Vagina (tissue), 2 donors: ENCODE measurements at regions not wholly inside any gene's neighbourhood (a gene's known extent, or its start where the extent isn't known, plus 50 kb on each side); places are given as distances from the start of the nearest gene placed in this dataset.

Experiments
- DNase-seq, 2 donors: peaks; one replicate each; pipeline ENCODE4 v3.0.0-alpha.2; 2017; ENCODE audit errors: extremely low spot score in 2 of 2
- H3K27ac ChIP-seq: fragments of 200-600 bp; sonication (generic); one replicate; pipeline ENCODE4 v1.5.1; 2019
- H3K27me3 ChIP-seq: fragments of 200-600 bp; sonication (generic); one replicate; pipeline ENCODE4 v1.5.1; 2019
- H3K36me3 ChIP-seq, 2 donors: fragments of 200-600 bp; sonication (generic); one replicate each; pipeline ENCODE4 v1.5.1; 2017 to 2019
- H3K4me1 ChIP-seq: fragments of 200-600 bp; sonication (generic); one replicate; pipeline ENCODE4 v1.5.1; 2019
- H3K4me3 ChIP-seq, 2 donors: fragments of 200-600 bp; sonication (generic); 1 replicate in 1 of 2; 2 replicates in 1 of 2; pipeline ENCODE4 v1.5.1; 2016 to 2019
- H3K9me3 ChIP-seq: fragments of 200-600 bp; sonication (generic); one replicate; pipeline ENCODE4 v1.5.1; 2019
- CTCF ChIP-seq, 3 experiments: fragments of 450-650 bp in 2 of 3; fragments of 200-600 bp in 1 of 3; sonication (generic) in 1 of 3; IDR thresholded peaks; one replicate each; pipeline ENCODE4 v1.5.1; 2017 to 2019; ENCODE audit warnings: antibody characterized with exemption in 3 of 3, mild to moderate bottlenecking in 2 of 3, moderate library complexity in 2 of 3
- POLR2A ChIP-seq, 2 donors: fragments of 450-650 bp; IDR thresholded peaks; one replicate each; pipeline ENCODE4 v1.6.1; 2017; ENCODE audit warnings: antibody characterized with exemption in 2 of 2, mild to moderate bottlenecking in 2 of 2, moderate library complexity in 2 of 2
- POLR2AphosphoS5 ChIP-seq, 2 donors: sonication (generic); formaldehyde crosslinking; IDR thresholded peaks; one replicate each; pipeline ENCODE4 v1.9.0; 2017; ENCODE audit warnings: antibody characterized with exemption in 2 of 2, mild to moderate bottlenecking in 2 of 2, low read depth in 1 of 2; ENCODE audit not compliant: insufficient read depth in 1 of 2
- intact Hi-C: fragments of 100-400 bp; cut with DNase I; formaldehyde crosslinking; loops from one replicate; pipeline ENCODE4 v1.15.1; 2023

GRCh38 chr6:44059359-44060346, 67.6 kb downstream of the MRPL14 start:
- intact Hi-C loops = loop anchor here (5.0 kb wide), 1 partner anchor 282 kb away; no protein-coding TSS in a partner anchor
- no peak for TF ChIP-seq POLR2AphosphoS5 (IDR thresholded peaks at IDR 0.05; ENCODE audit: insufficient read depth in 1 of 2, low read depth in 1 of 2)
- TF ChIP-seq CTCF (IDR thresholded peaks at IDR 0.05) = no peak
- no peak for TF ChIP-seq POLR2A (IDR thresholded peaks at IDR 0.05)
- H3K4me3 ChIP-seq = no peak overlapping the region
- peaks cover 70% of the 10 kb centered on the region for H3K4me1 ChIP-seq
- H3K36me3 ChIP-seq = no peaks in the 10 kb centered on the region
- peak overlapping the region; percentile 85 for H3K27ac ChIP-seq
- no peaks in the 10 kb centered on the region for H3K9me3 ChIP-seq
- no peaks in the 10 kb centered on the region for H3K27me3 ChIP-seq
- DNase-seq = no peak

- Histone ChIP-seq H3K9me3 (no peaks in the 10 kb centered on the region), H3K4me1 (peaks cover 64% of the 10 kb centered on the region), H3K36me3 (no peaks in the 10 kb centered on the region), H3K27me3 (no peaks in the 10 kb centered on the region), H3K4me3 (no peak overlapping the region), H3K27ac (peak overlapping the region; percentile 85)
- DNase-seq = peak in 1 of 2 donors; percentile 97
- TF ChIP-seq POLR2AphosphoS5 (IDR thresholded peaks at IDR 0.05; ENCODE audit: insufficient read depth in 1 of 2, low read depth in 1 of 2) (peak; percentile 73 to 75), CTCF (IDR thresholded peaks at IDR 0.05) (no peak)
- intact Hi-C loops = no loop called here
These were observed 68.5 kb downstream of the MRPL14 start for GRCh38 chr6:44058617-44059358.

GRCh38 chr6:44057931-44058616, 69.2 kb downstream of the MRPL14 start:
- intact Hi-C loops = no loop called here
- TF ChIP-seq POLR2AphosphoS5 (IDR thresholded peaks at IDR 0.05; ENCODE audit: insufficient read depth in 1 of 2, low read depth in 1 of 2) = no peak
- no peak for TF ChIP-seq POLR2A (IDR thresholded peaks at IDR 0.05)
- no peak for TF ChIP-seq CTCF (IDR thresholded peaks at IDR 0.05)
- no peaks in the 10 kb centered on the region for H3K27me3 ChIP-seq
- no peak overlapping the region for H3K4me3 ChIP-seq
- H3K9me3 ChIP-seq = no peaks in the 10 kb centered on the region
- H3K36me3 ChIP-seq = no peaks in the 10 kb centered on the region
- H3K4me1 ChIP-seq = peaks cover 57% of the 10 kb centered on the region
- no peak for DNase-seq
- H3K27ac ChIP-seq = peak overlapping the region; percentile 85

- no peak for DNase-seq
- H3K27ac ChIP-seq = peak overlapping the region; percentile 85
These were observed 69.9 kb downstream of the MRPL14 start for GRCh38 chr6:44057238-44057930.

More at GRCh38 chr6:44057238-44057930, 69.9 kb downstream of the MRPL14 start:
- peaks cover 55% of the 10 kb centered on the region for H3K4me1 ChIP-seq
- no peaks in the 10 kb centered on the region for H3K27me3 ChIP-seq
- intact Hi-C loops = no loop called here
- no peaks in the 10 kb centered on the region for H3K9me3 ChIP-seq
- no peak for TF ChIP-seq CTCF (IDR thresholded peaks at IDR 0.05)
- TF ChIP-seq POLR2AphosphoS5 (IDR thresholded peaks at IDR 0.05; ENCODE audit: insufficient read depth in 1 of 2, low read depth in 1 of 2) = peak in 1 of 2 donors; percentile 23
- H3K36me3 ChIP-seq = no peaks in the 10 kb centered on the region
- no peak overlapping the region for H3K4me3 ChIP-seq
